ENCODE measurements at regions not wholly inside any gene's neighbourhood (a gene's known extent, or its start where the extent isn't known, plus 50 kb on each side); places are given as distances from the start of the nearest gene placed in this dataset.

- H2BK120ac ChIP-seq (replicated peaks; ENCODE audit: low read depth, low read length), result no peak overlapping the region
- no peak overlapping the region for H2AK5ac ChIP-seq (ENCODE audit: low read depth, low read length)
- no peak overlapping the region for H3K18ac ChIP-seq (ENCODE audit: extremely low read depth, low read length)
- no peaks in the 10 kb centered on the region for H3K4me1 ChIP-seq (replicated peaks in 1 of 4; ENCODE audit: control insufficient read depth in 3 of 4, insufficient read depth in 4 of 4, low read length in 3 of 4)
- H3K4me2 ChIP-seq (ENCODE audit: insufficient read depth in 1 of 2, low read depth in 2 of 2, low read length in 2 of 2), result no peak overlapping the region
- no peaks in the 10 kb centered on the region for H3K27me3 ChIP-seq (replicated peaks in 1 of 4; ENCODE audit: control insufficient read depth in 3 of 4, extremely low read depth in 1 of 4, insufficient read depth in 3 of 4, low read length in 3 of 4)
- POLR2A ChIA-PET (ENCODE audit: partially characterized antibody), result no interaction called here
- DNase-seq (ENCODE audit: low read depth in 1 of 2, low spot score in 2 of 2) (no peak), FAIRE-seq (no peak)
- no peaks in the 10 kb centered on the region for H3K79me2 ChIP-seq (ENCODE audit: control insufficient read depth in 1 of 2, insufficient read depth in 2 of 2, low read length in 2 of 2)
- H3K4ac ChIP-seq (replicated peaks; ENCODE audit: insufficient read length, low read depth, low read length), result no peak overlapping the region
- no peak overlapping the region for H3K14ac ChIP-seq (ENCODE audit: insufficient read length)
- no peak overlapping the region for H3K4me3 ChIP-seq (ENCODE audit: extremely low read depth in 1 of 4, insufficient read depth in 2 of 4, low read depth in 3 of 4, low read length in 4 of 4)
- no peak overlapping the region for H3K56ac ChIP-seq (replicated peaks; ENCODE audit: insufficient read length, low read depth, low read length)
- no peak overlapping the region for H3K23ac ChIP-seq (ENCODE audit: insufficient read length)
- H3K27ac ChIP-seq (ENCODE audit: low read depth, low read length), result no peak overlapping the region
- no peak overlapping the region for H4K5ac ChIP-seq (ENCODE audit: insufficient read length, low read depth, low read length)
- CTCF ChIA-PET (ENCODE audit: partially characterized antibody), result no interaction called here
- no peak overlapping the region for H2BK12ac ChIP-seq (ENCODE audit: low read depth, low read length)
- H3K9me3 ChIP-seq (ENCODE audit: insufficient read depth in 2 of 2, low read depth in 1 of 2, low read length in 1 of 2), result no peaks in the 10 kb centered on the region
- no peak overlapping the region for H4K91ac ChIP-seq (replicated peaks; ENCODE audit: insufficient read length, low read length)
- H3K9ac ChIP-seq (replicated peaks in 1 of 4; ENCODE audit: extremely low read depth in 1 of 4, low read depth in 3 of 4, low read length in 3 of 4), result no peak overlapping the region
- H2BK15ac ChIP-seq (ENCODE audit: low read length), result no peak overlapping the region
- TF ChIP-seq YY1 (IDR thresholded peaks at IDR 0.05; ENCODE audit: low read depth, low read length), result no peak
- no peak for TF ChIP-seq CTCF (IDR thresholded peaks at IDR 0.05; ENCODE audit: control extremely low read depth in 1 of 3, insufficient read depth in 1 of 3, low read depth in 1 of 3, low read length in 3 of 3)
- no peak for TF ChIP-seq USF2 (IDR thresholded peaks at IDR 0.05; ENCODE audit: low read length)
- no peak for TF ChIP-seq FOSL1 (IDR thresholded peaks at IDR 0.05; ENCODE audit: insufficient read depth, low read depth, low read length)
- H3K23me2 ChIP-seq (ENCODE audit: low read depth, low read length), result no peaks in the 10 kb centered on the region
- no peak overlapping the region for H2BK5ac ChIP-seq (ENCODE audit: low read depth, low read length)
- no peaks in the 10 kb centered on the region for H4K20me1 ChIP-seq (replicated peaks in 1 of 2; ENCODE audit: control insufficient read depth in 1 of 2, insufficient read depth in 2 of 2, low read length in 2 of 2)
- H3K36me3 ChIP-seq (ENCODE audit: control insufficient read depth in 2 of 4, insufficient read depth in 4 of 4, low read length in 3 of 4), result no peaks in the 10 kb centered on the region
- no peak overlapping the region for H2AFZ ChIP-seq (ENCODE audit: low read length)
- H2BK20ac ChIP-seq (ENCODE audit: low read length), result no peak overlapping the region
- H3K79me1 ChIP-seq (ENCODE audit: low read depth, low read length), result no peaks in the 10 kb centered on the region
- H4K8ac ChIP-seq (ENCODE audit: extremely low read depth, insufficient read depth, low read length), result no peak overlapping the region
These were observed 89.5 kb downstream of the SUCNR1 start for GRCh38 chr3:151962912-151963311.
